Thyroid gland (tissue), 4 donors: ENCODE measurements at regions not wholly inside any gene's neighbourhood (a gene's known extent, or its start where the extent isn't known, plus 50 kb on each side); places are given as distances from the start of the nearest gene placed in this dataset.

ENCODE experiments used
- POLR2A ChIP-seq, 2 donors: fragments of 450-650 bp; IDR thresholded peaks; one replicate each; pipeline ENCODE4 v1.6.1; 2017; ENCODE audit warnings: antibody characterized with exemption in 2 of 2, mild to moderate bottlenecking in 2 of 2, moderate library complexity in 1 of 2
- TF ChIP-seq, protein P1 (sequence below), 6 experiments: fragments of 200-600 bp in 3 of 6; fragments of 450-650 bp in 3 of 6; sonication (generic) in 3 of 6; IDR thresholded peaks; one replicate each; pipeline ENCODE4 v1.5.1; 2016 to 2019; ENCODE audit warnings: antibody characterized with exemption in 6 of 6, mild to moderate bottlenecking in 2 of 6, inconsistent platforms in 1 of 6, moderate library complexity in 1 of 6

GRCh38 chrX:81959964-81960363 lies 758.1 kb downstream of the SH3BGRL start:
- TF ChIP-seq, protein P1, sequence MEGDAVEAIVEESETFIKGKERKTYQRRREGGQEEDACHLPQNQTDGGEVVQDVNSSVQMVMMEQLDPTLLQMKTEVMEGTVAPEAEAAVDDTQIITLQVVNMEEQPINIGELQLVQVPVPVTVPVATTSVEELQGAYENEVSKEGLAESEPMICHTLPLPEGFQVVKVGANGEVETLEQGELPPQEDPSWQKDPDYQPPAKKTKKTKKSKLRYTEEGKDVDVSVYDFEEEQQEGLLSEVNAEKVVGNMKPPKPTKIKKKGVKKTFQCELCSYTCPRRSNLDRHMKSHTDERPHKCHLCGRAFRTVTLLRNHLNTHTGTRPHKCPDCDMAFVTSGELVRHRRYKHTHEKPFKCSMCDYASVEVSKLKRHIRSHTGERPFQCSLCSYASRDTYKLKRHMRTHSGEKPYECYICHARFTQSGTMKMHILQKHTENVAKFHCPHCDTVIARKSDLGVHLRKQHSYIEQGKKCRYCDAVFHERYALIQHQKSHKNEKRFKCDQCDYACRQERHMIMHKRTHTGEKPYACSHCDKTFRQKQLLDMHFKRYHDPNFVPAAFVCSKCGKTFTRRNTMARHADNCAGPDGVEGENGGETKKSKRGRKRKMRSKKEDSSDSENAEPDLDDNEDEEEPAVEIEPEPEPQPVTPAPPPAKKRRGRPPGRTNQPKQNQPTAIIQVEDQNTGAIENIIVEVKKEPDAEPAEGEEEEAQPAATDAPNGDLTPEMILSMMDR (IDR thresholded peaks at IDR 0.05), result no peak
- TF ChIP-seq POLR2A (IDR thresholded peaks at IDR 0.05), result no peak
